ENCODE measurements at regions not wholly inside any gene's neighbourhood (a gene's known extent, or its start where the extent isn't known, plus 50 kb on each side); places are given as distances from the start of the nearest gene placed in this dataset.

DNA sequence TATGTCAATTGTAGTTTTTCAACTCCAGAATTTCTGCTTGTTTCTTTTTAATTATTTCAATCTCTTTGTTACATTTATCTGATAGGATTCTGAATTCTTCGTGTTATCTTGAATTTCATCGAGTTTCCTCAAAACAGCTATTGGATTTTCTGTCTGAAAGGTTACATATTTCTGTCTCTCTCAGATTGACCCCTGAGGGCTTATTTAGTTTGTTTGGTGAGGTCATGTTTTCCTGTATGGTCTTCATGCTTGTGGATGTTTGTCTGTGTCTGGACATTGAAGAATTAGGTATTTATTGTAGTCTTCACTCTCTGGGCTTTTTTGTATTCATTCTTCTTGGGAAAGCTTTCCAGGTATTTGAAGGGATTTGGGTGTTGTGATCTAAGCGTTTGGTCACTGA, 85.6 kb downstream of the SNAPC1 start:
- Histone ChIP-seq H3K27ac (no peak overlapping the region), H3K9me3 (no peaks in the 10 kb centered on the region), H3K4me1 (replicated peaks) (no peaks in the 10 kb centered on the region), H3K36me3 (no peaks in the 10 kb centered on the region), H3K27me3 (replicated peaks; ENCODE audit: insufficient read depth) (no peaks in the 10 kb centered on the region), H3K4me3 (no peak overlapping the region)
- TF ChIP-seq POLR2AphosphoS5 (IDR thresholded peaks at IDR 0.05) (no peak), POLR2A (IDR thresholded peaks at IDR 0.05) (no peak)
- TF ChIP-seq, protein P1, sequence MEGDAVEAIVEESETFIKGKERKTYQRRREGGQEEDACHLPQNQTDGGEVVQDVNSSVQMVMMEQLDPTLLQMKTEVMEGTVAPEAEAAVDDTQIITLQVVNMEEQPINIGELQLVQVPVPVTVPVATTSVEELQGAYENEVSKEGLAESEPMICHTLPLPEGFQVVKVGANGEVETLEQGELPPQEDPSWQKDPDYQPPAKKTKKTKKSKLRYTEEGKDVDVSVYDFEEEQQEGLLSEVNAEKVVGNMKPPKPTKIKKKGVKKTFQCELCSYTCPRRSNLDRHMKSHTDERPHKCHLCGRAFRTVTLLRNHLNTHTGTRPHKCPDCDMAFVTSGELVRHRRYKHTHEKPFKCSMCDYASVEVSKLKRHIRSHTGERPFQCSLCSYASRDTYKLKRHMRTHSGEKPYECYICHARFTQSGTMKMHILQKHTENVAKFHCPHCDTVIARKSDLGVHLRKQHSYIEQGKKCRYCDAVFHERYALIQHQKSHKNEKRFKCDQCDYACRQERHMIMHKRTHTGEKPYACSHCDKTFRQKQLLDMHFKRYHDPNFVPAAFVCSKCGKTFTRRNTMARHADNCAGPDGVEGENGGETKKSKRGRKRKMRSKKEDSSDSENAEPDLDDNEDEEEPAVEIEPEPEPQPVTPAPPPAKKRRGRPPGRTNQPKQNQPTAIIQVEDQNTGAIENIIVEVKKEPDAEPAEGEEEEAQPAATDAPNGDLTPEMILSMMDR (IDR thresholded peaks at IDR 0.05) = no peak
- 91% methylated on average over 3 of the region's 3 CpGs for WGBS
- no peak for DNase-seq (ENCODE audit: low spot score)
- intact Hi-C loops (cut with DNase I) = no loop called here

DNA sequence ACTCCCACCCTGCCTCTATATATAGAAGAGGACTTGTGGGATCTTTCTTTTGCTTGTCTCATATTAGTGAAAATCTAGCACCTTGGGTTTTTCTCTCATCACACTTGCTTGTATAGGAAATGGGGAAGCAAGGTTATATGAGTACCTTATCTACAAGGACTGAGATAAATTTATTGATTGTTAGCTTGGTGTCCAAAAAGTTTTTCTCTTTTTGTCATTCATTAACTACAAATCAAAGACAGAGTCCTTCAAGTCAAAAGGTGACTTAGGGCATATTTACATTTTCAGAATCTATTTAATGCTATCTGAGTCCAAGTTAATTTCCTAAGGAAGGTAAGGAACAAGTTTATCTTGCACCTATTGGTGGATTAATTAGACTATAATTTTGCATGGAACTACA, 92.7 kb downstream of the SNAPC1 start:
- no peak overlapping the region for H3K27ac ChIP-seq
- no peak for DNase-seq (ENCODE audit: low spot score)
- TF ChIP-seq POLR2AphosphoS5 (IDR thresholded peaks at IDR 0.05) (no peak), POLR2A (IDR thresholded peaks at IDR 0.05) (no peak)
- TF ChIP-seq, protein P1 (IDR thresholded peaks at IDR 0.05) = no peak
- no peak overlapping the region for H3K4me3 ChIP-seq
- no peaks in the 10 kb centered on the region for H3K36me3 ChIP-seq
- no peaks in the 10 kb centered on the region for H3K9me3 ChIP-seq
- intact Hi-C loops (cut with DNase I) = no loop called here
- H3K27me3 ChIP-seq (replicated peaks; ENCODE audit: insufficient read depth) = no peaks in the 10 kb centered on the region
- H3K4me1 ChIP-seq (replicated peaks) = no peaks in the 10 kb centered on the region

DNA sequence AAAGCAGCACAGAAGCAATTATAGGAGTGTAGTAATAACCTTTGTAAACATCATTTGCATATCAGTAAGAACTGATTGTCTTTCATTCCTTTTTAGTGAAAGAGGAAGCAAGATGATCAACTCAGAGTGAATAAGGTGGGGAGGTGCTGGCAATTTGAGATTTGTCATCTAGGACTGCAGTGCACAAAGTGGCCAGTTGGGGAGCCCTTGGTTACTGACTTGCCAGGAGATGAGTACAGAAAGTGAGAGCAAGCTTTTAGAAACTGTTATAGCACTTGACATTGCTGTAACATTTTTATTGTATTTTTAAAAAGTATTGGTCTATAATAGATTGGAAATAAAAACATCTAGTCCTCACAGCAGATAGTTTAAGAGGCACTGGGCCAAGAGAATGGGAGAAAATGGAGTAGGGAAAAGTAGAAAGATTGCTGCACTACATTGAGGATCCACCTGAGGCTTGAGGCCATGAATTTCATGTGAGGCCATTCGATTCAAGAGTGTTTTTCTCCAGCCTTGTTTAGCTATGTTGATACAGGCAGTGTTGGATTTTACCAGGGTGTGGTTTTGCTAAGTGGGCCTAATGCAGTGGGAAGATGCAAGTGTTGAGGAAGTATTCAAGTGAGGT, 98.2 kb downstream of the SNAPC1 start:
- H3K36me3 ChIP-seq = no peaks in the 10 kb centered on the region
- no peaks in the 10 kb centered on the region for H3K27me3 ChIP-seq (replicated peaks; ENCODE audit: insufficient read depth)
- H3K4me3 ChIP-seq = no peak overlapping the region
- H3K9me3 ChIP-seq = no peaks in the 10 kb centered on the region
- no peak for DNase-seq (ENCODE audit: low spot score)
- WGBS = 80% methylated on average over 1 of the region's 1 CpG
- H3K27ac ChIP-seq = no peak overlapping the region
- no peak for TF ChIP-seq POLR2A (IDR thresholded peaks at IDR 0.05)
- TF ChIP-seq, protein P1 (IDR thresholded peaks at IDR 0.05) = peak in 3 of 4 experiments; percentile 13 to 42 (median 18)
- TF ChIP-seq POLR2AphosphoS5 (IDR thresholded peaks at IDR 0.05) = no peak
- H3K4me1 ChIP-seq (replicated peaks) = no peaks in the 10 kb centered on the region
- intact Hi-C loops (cut with DNase I) = no loop called here

DNA sequence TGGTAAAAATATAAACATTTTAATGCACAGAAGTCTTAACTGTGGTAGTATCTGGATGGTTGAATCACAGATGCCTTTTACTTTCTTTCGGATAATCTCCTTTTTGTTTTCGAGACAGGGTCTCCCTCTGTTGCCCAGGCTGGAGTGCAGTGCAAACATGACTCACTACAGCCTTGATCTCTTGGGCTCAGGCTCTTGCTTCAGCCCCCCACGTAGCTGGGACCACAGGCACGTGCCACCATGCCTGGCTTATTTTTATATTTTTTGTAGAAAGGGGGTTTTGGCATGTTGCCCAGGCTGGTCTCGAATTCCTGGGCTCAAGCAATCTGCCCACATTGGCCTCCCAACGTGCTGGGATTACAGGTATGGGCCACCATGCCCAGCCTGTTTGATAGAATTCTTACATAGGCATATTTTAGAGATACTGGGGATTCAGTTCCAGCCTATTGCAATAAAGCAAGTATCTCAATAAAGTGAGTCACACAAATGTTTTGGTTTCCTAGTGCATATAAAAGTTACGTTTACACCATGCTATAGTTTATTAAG, 99.2 kb downstream of the SNAPC1 start:
- no peak overlapping the region for H3K27ac ChIP-seq
- TF ChIP-seq, protein P1 (IDR thresholded peaks at IDR 0.05) = no peak
- TF ChIP-seq POLR2A (IDR thresholded peaks at IDR 0.05) = no peak
- TF ChIP-seq POLR2AphosphoS5 (IDR thresholded peaks at IDR 0.05) = no peak

DNA sequence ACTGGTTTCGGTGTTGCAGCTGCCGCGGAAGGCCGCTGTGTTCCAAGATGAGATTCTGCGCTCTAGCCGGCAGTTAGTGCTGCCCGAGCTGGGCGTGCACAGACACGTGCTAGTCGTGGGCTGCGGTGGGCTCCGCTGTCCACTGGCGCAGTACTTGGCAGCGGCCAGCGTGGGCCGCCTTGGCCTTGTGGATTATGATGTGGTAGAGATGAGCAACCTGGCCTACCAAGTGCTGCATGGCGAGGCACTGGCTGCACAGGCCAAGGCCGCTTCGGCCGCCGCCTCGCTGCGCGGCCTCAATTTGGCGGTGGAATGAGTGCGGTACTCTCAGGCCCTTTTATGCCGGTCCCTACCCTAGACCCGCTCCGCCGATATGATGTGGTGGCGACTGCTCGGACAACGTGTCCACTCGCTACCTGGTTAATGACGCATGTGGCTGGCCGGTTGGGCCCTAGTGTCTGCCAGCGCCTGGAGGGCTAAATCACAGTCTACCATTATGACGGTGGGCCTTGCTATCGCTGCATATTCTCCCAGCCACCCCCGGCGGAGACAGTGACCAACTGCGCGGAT, 102.2 kb downstream of the SNAPC1 start:
- intact Hi-C loops (cut with DNase I) = no loop called here

More for the DNA sequence above, 99.2 kb downstream of the SNAPC1 start:
- Histone ChIP-seq H3K27me3 (replicated peaks; ENCODE audit: insufficient read depth) (no peaks in the 10 kb centered on the region), H3K4me1 (replicated peaks) (no peaks in the 10 kb centered on the region), H3K36me3 (no peaks in the 10 kb centered on the region), H3K9me3 (no peaks in the 10 kb centered on the region), H3K4me3 (no peak overlapping the region)
- no peak for DNase-seq (ENCODE audit: low spot score)
- 74% methylated on average over 7 of the region's 7 CpGs for WGBS
- intact Hi-C loops (cut with DNase I) = no loop called here

More for the DNA sequence above, 102.2 kb downstream of the SNAPC1 start:
- DNase-seq (ENCODE audit: low spot score) = no peak
- Histone ChIP-seq H3K27ac (no peak overlapping the region), H3K36me3 (no peaks in the 10 kb centered on the region), H3K4me3 (no peak overlapping the region), H3K4me1 (replicated peaks) (no peaks in the 10 kb centered on the region), H3K9me3 (no peaks in the 10 kb centered on the region), H3K27me3 (replicated peaks; ENCODE audit: insufficient read depth) (no peaks in the 10 kb centered on the region)
- TF ChIP-seq POLR2A (IDR thresholded peaks at IDR 0.05) = no peak
- TF ChIP-seq, protein P1 (IDR thresholded peaks at IDR 0.05) = no peak
- TF ChIP-seq POLR2AphosphoS5 (IDR thresholded peaks at IDR 0.05) = no peak
- WGBS = 96% methylated on average over 43 of the region's 43 CpGs
